VCaP (cell line): ENCODE measurements at regions not wholly inside any gene's neighbourhood (a gene's known extent, or its start where the extent isn't known, plus 50 kb on each side); places are given as distances from the start of the nearest gene placed in this dataset.
A peak's percentile ranks its signal among the peaks of the same experiment; 100 is the strongest.

Experiments
- H3K27ac ChIP-seq: fragments of 450-650 bp; 2 replicates; pipeline ENCODE4 v1.5.1; 2017
- TF ChIP-seq, protein P1 (sequence below): fragments of 450-650 bp; conservative IDR thresholded peaks from 2 replicates; pipeline ENCODE4 v1.5.1; 2017; ENCODE audit warnings: mild to moderate bottlenecking, moderate library complexity

DNA sequence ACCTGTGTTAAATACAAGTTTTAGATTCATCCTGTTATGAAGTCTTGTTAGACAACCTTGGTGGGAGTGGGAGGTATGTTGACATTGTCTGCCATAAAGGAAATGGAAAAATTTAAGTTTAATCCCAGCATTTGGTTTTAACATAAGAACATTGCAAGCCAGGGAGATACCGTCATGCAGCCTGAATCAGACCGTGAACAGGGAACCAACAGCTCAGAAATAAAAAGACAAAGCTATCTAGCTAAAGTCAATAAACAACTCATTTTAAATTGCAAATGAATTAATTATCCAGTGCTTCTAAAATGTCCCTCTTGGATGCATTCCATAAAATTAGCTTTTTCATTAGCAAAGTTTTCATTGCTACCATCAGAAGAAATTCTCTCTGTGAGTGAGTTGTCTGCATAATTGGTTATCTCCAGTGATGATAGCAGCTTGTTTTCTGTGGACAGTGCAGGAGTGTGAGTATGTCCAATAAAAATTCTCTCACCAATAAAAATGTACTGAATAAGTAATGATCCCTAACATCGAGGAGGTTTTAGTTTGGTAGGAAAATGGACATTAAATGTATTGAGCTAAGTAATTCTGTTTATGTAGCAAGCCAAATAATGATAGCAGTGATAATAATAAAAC, 170.6 kb upstream of the TMTC4 start:
- H3K27ac ChIP-seq, result no peak overlapping the region
- TF ChIP-seq, protein P1, sequence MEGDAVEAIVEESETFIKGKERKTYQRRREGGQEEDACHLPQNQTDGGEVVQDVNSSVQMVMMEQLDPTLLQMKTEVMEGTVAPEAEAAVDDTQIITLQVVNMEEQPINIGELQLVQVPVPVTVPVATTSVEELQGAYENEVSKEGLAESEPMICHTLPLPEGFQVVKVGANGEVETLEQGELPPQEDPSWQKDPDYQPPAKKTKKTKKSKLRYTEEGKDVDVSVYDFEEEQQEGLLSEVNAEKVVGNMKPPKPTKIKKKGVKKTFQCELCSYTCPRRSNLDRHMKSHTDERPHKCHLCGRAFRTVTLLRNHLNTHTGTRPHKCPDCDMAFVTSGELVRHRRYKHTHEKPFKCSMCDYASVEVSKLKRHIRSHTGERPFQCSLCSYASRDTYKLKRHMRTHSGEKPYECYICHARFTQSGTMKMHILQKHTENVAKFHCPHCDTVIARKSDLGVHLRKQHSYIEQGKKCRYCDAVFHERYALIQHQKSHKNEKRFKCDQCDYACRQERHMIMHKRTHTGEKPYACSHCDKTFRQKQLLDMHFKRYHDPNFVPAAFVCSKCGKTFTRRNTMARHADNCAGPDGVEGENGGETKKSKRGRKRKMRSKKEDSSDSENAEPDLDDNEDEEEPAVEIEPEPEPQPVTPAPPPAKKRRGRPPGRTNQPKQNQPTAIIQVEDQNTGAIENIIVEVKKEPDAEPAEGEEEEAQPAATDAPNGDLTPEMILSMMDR, result no peak

DNA sequence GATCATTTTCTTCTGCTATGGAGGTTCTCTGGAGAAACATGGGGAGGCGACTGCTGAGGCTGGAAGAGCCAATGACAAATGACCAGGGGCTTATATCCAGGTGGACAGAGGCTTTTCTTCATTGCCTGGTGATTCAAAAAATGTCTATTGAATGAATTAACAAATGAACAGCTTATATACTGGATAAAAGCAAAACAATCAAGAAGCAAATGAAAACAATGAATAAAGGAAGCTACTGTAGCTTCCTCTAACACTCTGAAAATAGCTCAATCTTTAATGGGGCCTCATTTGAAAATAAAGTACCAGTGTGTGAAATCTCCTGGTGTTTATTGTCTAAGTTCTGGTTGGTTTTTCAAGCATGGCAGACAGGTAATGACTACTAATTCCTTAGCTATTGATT, 167.5 kb upstream of the TMTC4 start:
- no peak overlapping the region for H3K27ac ChIP-seq
- TF ChIP-seq, protein P1, result no peak

DNA sequence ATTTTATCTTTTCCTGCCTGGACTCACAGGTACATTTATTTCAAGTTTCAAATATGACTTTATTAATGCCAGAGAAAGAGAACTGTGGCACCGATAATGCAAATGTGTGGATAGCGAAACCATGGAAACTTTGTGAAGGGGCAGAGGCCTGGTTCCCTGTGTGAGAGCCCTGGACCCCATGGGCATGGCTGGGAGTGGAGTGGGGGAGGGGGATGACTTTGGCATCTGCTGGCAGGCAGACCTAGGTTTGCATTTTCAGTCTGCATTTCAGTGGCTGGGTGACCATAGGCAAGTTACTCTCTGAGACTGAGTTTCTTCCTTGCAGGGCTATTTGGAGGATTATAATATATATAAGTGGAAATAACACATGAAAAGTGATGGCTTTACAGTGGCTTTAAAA, 163.8 kb upstream of the TMTC4 start:
- H3K27ac ChIP-seq, result no peak overlapping the region
- TF ChIP-seq, protein P1, result no peak

DNA sequence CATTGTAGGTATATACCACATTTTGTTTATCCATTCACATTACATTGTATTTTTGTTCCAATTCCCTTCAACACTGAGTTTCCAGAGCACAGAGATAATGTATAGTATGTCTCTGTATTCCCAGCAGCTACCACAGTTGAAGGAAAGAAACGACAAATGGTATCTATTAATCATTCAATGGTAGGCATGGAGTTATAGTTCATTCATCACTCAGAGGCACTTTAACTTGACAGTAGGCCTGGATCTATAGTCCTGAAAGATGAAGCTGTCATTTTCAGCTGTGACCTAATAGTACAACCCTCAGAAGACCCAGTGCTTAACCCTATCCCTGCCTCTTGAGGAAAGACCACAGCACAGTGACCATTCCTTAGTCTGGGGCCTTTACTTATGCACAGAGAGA, 163.0 kb upstream of the TMTC4 start:
- TF ChIP-seq, protein P1, result no peak

DNA sequence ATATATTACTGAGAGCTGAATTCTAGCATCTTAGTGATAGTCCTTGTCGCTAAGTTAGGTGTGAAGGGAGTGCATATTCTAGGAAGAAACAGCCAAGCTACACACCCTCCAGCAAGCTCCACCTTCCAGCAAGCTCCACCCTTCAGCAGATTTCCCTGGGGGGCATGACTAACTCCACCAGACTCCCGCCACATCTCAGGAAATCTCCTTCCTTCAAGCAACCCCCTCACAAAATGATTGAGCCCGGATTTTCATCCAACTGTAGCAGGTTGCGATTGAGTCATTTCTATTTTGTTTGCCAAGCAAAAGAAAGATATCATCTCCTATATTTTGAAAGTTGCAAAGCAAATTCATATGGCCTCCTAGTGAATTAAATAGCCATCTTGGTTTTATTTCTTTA, 162.1 kb upstream of the TMTC4 start:
- no peak overlapping the region for H3K27ac ChIP-seq
- TF ChIP-seq, protein P1, result no peak

More for the DNA sequence above, 163.0 kb upstream of the TMTC4 start:
- no peak overlapping the region for H3K27ac ChIP-seq

DNA sequence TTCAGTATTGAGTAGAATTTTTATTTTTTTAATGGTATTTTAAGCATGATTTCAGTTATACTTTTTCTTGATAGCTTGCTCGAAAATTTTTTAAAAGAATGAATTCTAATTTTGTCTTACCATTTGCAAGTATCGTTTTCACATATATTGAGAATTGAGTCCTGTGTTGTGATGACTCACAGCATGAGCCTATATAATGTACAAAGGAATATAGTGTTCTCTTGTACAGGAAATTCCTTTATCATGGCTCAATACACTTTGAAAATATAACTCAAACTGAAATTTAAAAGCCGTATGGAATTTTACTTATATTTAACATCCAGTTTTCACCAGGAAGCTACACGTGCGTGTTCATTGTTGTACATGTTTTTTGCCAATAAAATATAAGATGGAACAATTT, 161.1 kb upstream of the TMTC4 start:
- TF ChIP-seq, protein P1, result no peak
- no peak overlapping the region for H3K27ac ChIP-seq

DNA sequence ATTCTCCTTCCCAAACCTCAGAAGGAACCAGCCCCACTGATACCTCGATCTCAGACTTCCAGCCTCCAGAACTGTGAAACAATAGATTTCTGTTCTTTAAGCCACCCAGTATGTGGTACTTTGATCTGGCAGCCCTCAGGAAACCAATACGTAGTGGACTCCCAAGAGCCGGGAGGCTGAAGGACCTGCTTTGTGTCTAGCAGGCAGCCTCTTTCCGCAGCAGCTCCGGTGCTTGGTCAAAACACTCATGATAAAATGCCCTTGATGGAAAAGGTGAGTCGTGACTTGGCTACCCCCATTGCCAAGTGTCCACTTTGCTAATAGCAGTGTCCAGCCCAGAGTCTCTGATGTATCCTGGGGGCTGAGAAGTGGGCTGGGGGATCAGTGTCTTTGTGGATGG, 158.8 kb upstream of the TMTC4 start:
- TF ChIP-seq, protein P1, result no peak
- no peak overlapping the region for H3K27ac ChIP-seq

DNA sequence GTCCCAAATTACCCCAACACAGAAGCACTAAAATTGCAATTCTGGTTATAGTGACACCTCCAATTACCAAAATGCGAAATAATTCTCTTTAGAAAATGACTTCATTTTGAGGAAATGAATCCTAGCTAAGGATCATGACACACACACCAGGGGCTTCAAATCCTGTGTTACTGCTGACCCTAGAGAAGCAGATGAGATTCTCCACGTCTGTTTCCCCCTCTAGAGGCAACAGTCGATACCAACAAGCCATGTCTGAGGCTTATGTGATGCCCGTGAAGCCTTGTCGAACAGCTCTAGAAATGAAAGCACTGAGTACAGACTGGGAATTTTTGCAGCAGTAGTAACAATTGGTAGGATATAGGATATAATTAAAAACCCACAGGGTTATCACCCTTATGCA, 153.6 kb upstream of the TMTC4 start:
- H3K27ac ChIP-seq, result peak overlapping the region; percentile 76

More for the DNA sequence above, 153.6 kb upstream of the TMTC4 start:
- TF ChIP-seq, protein P1, result peak; percentile 75
